Aorta (tissue), 5 donors: ENCODE measurements at regions not wholly inside any gene's neighbourhood (a gene's known extent, or its start where the extent isn't known, plus 50 kb on each side); places are given as distances from the start of the nearest gene placed in this dataset.
A peak's percentile ranks its signal among the peaks of the same experiment; 100 is the strongest.
"Not testable (repeated sequence)": the region's sequence is repeated elsewhere in the genome, so short reads cannot be mapped to it uniquely, and the experiment has no call there.

Experiments used
- ATAC-seq: fragments of 200-7000 bp; cut with Tn5 transposase; one replicate; pipeline ENCODE4 v1.9.1; 2022; ENCODE audit warnings: moderate library complexity; ENCODE audit not compliant: low FRiP score
- DNase-seq, 2 donors: peaks; one replicate each; pipeline ENCODE4 v3.0.0-alpha.2; 2020
- H3K27ac ChIP-seq, 2 donors: one replicate each; pipeline ENCODE4 v1.5.1; 2013; ENCODE audit warnings: low read length in 2 of 2, mild to moderate bottlenecking in 2 of 2, moderate library complexity in 2 of 2, control low read depth in 1 of 2, inconsistent platforms in 1 of 2, low read depth in 1 of 2
- H3K27me3 ChIP-seq, 2 donors: one replicate each; pipeline ENCODE4 v1.6.1; 2013; ENCODE audit warnings: control low read depth in 1 of 2, low read length in 1 of 2, mild to moderate bottlenecking in 1 of 2, moderate library complexity in 1 of 2; ENCODE audit not compliant: insufficient read depth in 2 of 2, control insufficient read depth in 1 of 2
- H3K36me3 ChIP-seq, 2 donors: one replicate each; pipeline ENCODE4 v1.6.1; 2013; ENCODE audit warnings: control low read depth in 1 of 2, low read length in 1 of 2, mild to moderate bottlenecking in 1 of 2; ENCODE audit not compliant: insufficient read depth in 2 of 2, control insufficient read depth in 1 of 2
- H3K4me1 ChIP-seq, 2 donors: one replicate each; pipeline ENCODE4 v1.6.1; 2013; ENCODE audit warnings: low read length in 2 of 2, control low read depth in 1 of 2, mild to moderate bottlenecking in 1 of 2, moderate library complexity in 1 of 2; ENCODE audit not compliant: insufficient read depth in 2 of 2, control insufficient read depth in 1 of 2
- H3K4me3 ChIP-seq, 2 donors: one replicate each; pipeline ENCODE4 v1.5.1; 2013; ENCODE audit warnings: low read length in 2 of 2, control low read depth in 1 of 2, mild to moderate bottlenecking in 1 of 2
- H3K9me3 ChIP-seq: one replicate; pipeline ENCODE4 v1.6.1; 2013; ENCODE audit warnings: mild to moderate bottlenecking, low read length; ENCODE audit not compliant: control insufficient read depth
- WGBS, 2 donors: extraction: QIAGEN DNeasy Blood & Tissue Kit; methylation state at CpG; one replicate each; pipeline ENCODE4 v1.1.7; 2013; 5-methylcytosine and 5-hydroxymethylcytosine counted together
- intact Hi-C, 2 donors: fragments of 100-400 bp; cut with DNase I; formaldehyde crosslinking; loops; one replicate each; pipeline versions ENCODE4 v1.14.2 to v1.15.0; 2022
- donor health status: healthy with polysubstance abuse.
- donor health status: Bipolar disorder and iron deficiency.
- donor health status: DM: no; HTN: no; CAD: no.
- donor health status: DM: no; HTN: no; CAD: no.
- donor health status: DM: yes; HTN: yes; CAD: no.

DNA sequence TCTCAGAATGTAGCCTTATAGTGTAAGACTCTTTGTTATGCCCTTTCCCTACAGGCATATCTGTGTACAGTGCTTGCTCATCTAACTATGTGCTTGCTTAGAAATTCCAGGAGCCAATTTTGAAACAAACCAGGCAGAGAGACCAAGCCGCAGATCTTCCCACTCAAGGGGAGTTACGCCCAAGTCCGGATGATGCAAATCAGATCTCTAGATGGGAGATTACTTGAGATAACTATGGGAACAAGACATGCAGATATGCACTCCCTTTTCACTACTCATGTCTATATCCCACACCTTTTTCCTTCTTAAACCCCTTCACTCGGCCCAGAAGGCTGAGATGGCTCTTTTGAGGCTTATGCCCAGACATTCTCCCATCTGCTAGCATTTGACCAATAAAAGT, 1496.5 kb downstream of the SPATA31A7 start:
- peak; percentile 19 for ATAC-seq
- WGBS, 2 donors: no CpG with 5 or more reads among the region's 4 CpGs

DNA sequence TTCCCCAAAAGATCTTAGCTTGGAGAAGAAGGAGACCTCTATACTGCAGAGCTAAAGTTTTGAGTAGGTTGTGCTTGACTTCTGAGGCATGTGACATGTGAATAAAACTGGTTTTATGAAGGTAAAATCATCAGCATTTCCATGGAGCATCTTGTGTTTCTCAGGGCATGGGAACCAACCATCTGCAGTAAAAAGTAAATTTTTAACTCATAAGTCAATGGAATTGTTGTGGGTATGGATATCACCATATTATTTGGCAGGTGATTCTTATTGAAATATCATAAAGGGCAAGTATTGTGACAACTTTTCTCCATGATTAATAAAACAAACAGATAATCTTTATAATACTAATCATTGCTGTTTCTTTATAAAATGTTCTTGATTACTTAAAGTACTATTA, 1503.2 kb downstream of the SPATA31A7 start:
- H3K9me3 ChIP-seq, H3K27ac ChIP-seq, H3K36me3 ChIP-seq, ATAC-seq, intact Hi-C loops, DNase-seq, H3K27me3 ChIP-seq, H3K4me1 ChIP-seq, H3K4me3 ChIP-seq: not testable (repeated sequence)

More for the DNA sequence above, 1496.5 kb downstream of the SPATA31A7 start:
- H3K4me1 ChIP-seq, H3K27ac ChIP-seq, intact Hi-C loops, H3K4me3 ChIP-seq, H3K36me3 ChIP-seq, H3K27me3 ChIP-seq, H3K9me3 ChIP-seq, DNase-seq: not testable (repeated sequence)

DNA sequence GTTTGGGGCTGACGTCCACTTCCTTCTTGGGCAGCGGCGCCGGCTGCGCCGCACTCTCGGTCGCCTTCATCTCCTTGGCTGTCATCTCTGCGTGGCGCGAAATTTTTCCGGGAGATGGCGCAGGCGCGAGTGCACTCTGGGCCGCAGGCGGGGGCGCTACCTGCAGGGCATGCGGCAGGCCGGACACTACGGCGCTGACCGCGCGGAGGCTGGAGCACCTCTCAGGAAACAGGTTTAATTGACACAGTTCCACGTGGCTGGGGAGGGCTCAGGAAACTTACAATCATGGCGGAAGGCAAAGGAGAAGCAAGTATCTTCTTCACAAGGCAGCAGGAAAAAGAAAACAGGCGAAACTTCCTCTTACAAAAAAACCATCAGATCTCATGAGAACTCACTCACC, 1521.5 kb downstream of the SPATA31A7 start:
- DNase-seq: peak in 1 of 2 donors; percentile 51
- 95% methylated on average over 14 of the region's 28 CpGs; no CpG with 5 or more reads in 1 of the 2 donors for WGBS, 2 donors
- H3K9me3 ChIP-seq: not testable (repeated sequence)

DNA sequence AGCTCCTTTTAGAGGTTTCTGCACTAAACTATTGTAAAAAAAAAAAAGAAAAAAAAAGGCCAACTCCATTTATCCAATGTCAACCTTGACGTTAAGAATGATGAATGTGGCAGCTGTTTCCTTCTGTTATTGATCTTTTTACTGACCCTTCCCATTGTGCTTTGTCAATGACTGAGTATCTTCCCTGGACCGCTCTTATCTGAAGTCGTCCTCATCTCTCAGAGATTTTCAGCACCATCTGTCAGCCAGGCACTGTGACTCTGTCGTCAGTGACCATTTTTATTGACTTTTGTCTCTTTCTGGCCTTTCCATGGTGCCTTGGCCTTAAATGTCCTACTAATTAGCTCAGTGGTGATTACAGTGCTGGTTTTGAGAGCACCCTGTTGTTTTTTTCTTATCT, 1535.7 kb downstream of the SPATA31A7 start:
- intact Hi-C loops, H3K27ac ChIP-seq, H3K27me3 ChIP-seq, DNase-seq, H3K4me3 ChIP-seq, H3K36me3 ChIP-seq, ATAC-seq, H3K4me1 ChIP-seq, H3K9me3 ChIP-seq: not testable (repeated sequence)
- no CpG with 5 or more reads among the region's 4 CpGs for WGBS, 2 donors

More for the DNA sequence above, 1521.5 kb downstream of the SPATA31A7 start:
- H3K4me1 ChIP-seq, H3K27me3 ChIP-seq, H3K27ac ChIP-seq, H3K4me3 ChIP-seq, ATAC-seq, H3K36me3 ChIP-seq, intact Hi-C loops: not testable (repeated sequence)

DNA sequence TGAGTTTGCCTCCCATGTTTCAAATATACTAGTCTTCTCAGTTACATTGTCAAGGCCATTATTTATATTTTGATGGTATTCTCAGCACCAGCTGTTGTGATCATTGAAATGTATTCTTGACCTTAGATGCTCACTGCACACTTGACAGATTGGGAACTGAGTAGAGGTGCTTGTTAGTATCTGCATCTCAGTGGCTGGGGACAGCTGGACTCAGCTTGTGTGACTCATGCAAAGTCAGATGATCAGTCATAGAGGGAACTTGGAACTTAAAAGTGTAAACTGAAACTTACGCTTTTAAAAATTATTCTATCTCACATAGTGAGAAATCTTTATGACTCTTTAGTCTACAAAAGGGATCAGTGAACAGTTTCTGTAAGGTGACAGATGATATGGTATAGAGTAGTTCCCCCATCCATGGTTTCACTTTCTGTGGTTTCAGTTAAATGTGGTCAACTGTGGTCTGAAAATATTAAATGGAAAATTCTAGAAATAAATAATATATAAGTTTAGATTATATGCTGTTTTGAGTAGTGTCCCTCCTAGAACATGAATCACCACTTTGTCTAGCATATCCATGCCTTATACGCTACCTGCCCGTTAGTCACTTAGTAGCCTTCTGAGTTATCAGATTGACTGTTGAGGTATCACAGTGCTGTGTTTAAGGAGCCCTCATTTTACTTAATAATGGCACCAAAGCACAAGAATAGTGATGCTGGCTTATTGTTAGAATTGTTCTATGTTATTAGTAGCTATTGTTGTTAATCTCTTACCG, 1540.6 kb downstream of the SPATA31A7 start:
- H3K27ac ChIP-seq, H3K4me1 ChIP-seq, DNase-seq, H3K27me3 ChIP-seq, H3K36me3 ChIP-seq, ATAC-seq, H3K4me3 ChIP-seq, H3K9me3 ChIP-seq, intact Hi-C loops: not testable (repeated sequence)
- no CpG with 5 or more reads among the region's 4 CpGs for WGBS, 2 donors

DNA sequence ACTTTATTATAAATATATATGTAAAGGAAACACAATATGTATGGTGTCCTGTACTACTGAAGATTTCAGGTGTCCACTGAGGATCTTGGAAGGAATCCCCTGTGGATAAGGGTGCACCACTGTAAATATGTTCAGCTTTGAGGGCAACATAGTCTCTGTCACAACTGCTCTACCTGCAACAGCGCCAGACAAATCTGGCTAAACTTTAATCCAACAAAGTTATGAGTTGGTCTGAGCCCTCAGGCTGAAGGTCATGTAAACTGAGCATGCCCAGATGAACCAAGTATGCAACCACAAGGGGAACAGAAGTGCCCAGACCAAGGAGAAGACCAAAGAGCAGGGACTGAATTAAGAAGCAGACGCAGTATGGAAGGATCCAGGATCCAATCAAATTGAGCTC, 1541.2 kb downstream of the SPATA31A7 start:
- H3K4me3 ChIP-seq, H3K36me3 ChIP-seq, intact Hi-C loops, ATAC-seq, DNase-seq, H3K27ac ChIP-seq, H3K4me1 ChIP-seq, H3K9me3 ChIP-seq, H3K27me3 ChIP-seq: not testable (repeated sequence)
- 100% methylated on average over 1 of the region's 2 CpGs; no CpG with 5 or more reads in 1 of the 2 donors for WGBS, 2 donors

DNA sequence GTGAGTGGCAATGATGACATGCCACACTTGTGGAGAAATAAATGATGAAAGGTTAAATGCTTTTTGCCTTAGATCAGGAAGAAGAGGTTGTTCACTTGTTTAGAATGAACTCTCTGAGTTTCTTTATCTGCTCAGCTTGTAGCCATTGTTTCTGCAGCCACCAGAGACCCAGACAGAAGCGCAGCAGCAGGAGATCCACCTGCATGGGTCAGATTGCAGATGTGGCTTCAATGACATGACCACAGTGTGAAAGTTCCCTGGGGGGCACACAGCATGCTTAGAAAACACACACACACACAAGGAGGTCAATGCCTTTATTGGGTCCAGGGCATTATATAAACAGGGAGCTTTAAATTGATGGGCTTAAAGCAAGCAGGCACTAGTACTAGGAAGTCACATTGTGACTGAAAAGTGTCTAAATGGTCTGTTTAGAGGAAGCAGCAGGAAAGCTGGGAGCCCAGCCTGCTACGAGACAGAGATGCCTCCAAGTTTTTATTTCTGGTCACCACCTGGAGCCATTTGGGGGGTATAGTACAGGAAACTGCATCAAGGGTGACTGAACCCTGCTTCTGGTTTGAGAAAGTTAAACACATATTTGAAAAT, 1547.3 kb downstream of the SPATA31A7 start:
- H3K9me3 ChIP-seq, ATAC-seq, H3K4me1 ChIP-seq, DNase-seq, intact Hi-C loops, H3K4me3 ChIP-seq, H3K36me3 ChIP-seq, H3K27me3 ChIP-seq, H3K27ac ChIP-seq: not testable (repeated sequence)
- WGBS, 2 donors: 58 to 71% methylated on average over 1 of the region's 2 CpGs

DNA sequence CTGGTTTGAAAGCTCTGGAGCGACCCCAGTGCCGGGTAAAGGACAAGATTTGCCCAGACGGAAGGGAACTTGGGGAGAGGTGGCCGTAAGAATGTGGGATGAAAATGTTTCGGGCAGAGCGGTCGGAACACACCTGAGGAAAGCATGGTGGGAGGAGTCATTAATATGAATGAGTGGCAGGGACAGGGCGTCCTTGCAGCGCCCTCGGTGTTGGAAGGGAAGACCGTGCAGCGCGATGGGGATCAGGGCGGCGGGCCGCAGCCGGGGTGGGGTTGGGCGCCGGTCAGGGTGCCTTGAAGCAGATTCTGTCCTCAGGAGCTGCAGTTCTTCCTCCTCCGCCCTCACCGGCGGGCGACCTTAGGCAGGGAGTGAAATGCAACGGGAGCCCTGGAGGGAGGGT, 1548.1 kb downstream of the SPATA31A7 start:
- H3K27ac ChIP-seq, H3K4me1 ChIP-seq, H3K9me3 ChIP-seq, H3K4me3 ChIP-seq, ATAC-seq, intact Hi-C loops, H3K36me3 ChIP-seq, H3K27me3 ChIP-seq, DNase-seq: not testable (repeated sequence)
- 28 to 35% methylated on average over 5 to 7 of the region's 24 CpGs for WGBS, 2 donors
